GOT3 (cell line): ENCODE measurements at regions not wholly inside any gene's neighbourhood (a gene's known extent, or its start where the extent isn't known, plus 50 kb on each side); places are given as distances from the start of the nearest gene placed in this dataset.

Source experiments
- DNase-seq: peaks from one replicate; lab custom pipeline; 2025; ENCODE audit warnings: mixed read lengths; lab: John Stamatoyannopoulos, UW

DNA sequence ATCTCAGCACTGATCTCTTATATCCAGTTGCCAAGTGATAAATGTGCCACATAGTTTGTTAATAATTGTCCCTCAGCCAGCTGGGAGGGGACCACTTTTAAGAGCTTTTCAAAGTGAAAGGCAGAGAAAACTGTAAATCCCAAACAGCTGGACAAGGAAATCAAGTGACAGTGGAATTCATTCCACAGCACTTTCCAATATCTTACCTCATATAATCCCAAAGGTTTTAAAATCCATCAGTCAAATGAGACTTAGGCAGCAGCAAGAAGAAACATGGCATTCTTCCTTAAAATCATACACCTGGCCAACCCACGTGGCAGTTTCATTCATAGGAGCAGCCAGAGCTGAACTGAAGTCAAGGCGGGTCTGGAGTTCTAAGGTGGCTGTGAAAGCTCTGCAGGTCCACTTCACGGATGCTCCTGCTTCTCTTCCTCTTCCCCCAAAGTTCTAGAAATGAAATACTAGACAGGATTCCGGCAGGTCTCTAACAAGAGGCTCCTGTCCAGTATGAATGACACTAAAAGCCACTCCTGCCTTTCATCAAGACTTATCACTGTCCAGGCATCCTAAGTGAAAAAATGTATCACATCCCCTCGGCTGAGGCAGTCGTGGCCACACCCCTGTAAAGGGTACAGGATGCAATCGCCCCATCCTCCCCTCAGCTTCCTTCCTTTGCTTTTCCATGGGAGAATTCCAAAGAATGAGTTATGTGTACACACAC, 190.4 kb upstream of the STK17B start:
- no peak for DNase-seq

DNA sequence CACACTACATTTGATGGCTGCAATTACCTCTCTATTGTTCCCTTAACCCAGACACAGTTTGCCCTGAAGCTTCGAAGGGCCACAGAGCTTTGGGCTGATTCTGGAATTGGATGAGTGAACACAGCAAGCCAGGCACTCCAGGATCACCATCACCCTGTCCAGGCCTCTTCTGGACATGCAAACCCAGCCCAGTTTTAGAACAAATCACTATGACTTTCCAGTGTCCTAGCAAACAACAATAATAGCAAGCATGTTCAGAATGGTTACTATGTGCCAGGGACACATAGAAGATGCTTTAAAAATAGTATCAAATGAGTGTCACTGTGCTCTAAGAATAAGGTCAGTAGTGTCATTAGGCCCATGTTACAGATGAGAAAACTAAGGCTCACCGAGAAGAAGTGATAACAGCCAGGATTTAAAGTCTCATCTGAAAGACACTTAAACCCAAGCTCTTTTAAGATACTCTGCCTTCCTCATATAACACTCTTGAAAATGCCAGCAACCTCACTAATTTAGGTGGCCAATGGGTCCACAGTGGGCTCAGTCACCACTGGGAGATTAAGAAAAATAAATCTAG, 191.7 kb upstream of the STK17B start:
- DNase-seq, result no peak

DNA sequence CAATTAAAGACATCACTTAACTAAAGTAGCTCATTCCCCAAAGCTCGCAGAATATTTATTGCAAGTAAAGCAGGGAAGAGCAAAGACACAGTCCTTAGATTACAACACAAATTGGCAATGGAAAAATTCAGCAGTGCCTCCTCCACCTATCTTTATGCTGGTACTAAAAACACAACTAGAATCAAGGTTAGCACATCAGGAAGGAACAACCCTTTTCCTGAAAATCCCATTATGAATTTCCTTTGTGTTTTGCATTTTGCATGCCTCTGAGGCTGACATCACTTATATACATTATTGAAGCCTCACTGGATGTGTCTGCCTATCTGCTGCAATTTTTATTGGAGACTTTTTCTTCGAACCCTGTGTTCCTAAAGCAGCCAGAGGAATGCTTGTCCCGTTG, 193.8 kb upstream of the STK17B start:
- DNase-seq, result no peak

DNA sequence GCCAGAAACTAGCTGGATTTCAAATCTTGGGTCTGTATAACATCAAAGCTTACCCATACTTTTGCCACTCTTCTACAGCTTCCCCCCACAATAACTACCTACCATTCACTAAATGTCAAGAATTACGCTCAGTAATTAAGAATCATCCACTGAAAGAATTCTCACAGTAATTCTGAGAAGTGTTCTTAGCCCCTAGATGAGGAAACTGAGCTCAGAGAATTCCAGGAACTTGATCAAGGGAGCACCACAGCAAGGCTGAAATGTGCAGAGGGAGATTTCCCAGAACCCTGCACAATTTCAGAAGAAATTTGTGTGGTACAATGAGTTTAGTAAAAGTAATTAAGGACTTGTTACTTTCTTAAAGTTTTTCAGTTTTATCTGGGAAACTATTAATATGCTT, 194.5 kb upstream of the STK17B start:
- no peak for DNase-seq

DNA sequence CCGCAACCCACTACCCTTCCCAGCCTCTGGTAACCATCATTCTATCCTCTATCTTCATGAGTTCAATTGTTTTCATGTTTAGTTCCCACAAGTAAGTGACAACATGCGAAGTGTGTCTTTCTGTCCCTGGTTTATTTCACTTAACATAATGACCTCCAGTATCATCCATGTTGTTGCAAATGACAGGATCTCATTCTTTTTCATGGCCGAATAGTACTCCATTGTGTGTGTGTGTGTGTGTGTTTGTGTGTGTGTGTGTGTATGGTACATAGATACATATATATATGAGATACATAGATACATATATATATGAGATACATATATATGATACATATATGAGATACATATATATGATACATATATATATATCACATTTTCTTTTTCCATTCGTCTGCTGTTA, 196.3 kb upstream of the STK17B start:
- no peak for DNase-seq

DNA sequence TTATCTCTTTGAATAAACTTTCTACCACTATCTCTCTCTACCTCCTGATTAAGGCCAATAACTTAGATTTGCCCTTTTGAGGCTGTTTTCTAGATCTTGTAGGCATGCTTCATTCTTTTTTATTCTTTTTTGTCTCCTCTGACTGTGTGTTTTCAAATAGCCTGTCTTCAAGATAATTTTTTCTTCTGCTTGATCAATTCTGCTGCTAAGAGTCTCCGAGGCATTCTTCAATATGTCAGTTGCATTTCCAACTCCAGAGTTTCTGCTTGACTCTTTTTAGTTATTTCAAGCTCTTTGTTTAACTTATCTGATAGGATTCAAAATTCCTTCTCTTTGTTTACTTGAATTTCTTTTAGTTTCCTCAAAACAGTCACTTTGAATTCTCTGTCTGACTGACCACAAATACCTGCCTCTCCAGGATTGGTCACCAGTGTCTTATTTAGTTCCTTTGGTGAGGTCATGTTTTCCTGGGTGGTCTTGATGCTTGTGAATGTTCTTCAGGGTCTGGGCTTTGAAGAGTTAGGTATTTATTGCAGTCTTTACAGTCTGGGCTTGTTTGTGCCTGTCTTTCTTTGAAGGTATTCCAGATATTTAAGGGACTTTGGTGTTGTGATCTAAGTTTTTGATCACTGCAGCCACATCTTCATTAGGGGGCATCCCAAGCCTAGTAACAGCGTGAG, 197.3 kb upstream of the STK17B start:
- DNase-seq, result no peak

DNA sequence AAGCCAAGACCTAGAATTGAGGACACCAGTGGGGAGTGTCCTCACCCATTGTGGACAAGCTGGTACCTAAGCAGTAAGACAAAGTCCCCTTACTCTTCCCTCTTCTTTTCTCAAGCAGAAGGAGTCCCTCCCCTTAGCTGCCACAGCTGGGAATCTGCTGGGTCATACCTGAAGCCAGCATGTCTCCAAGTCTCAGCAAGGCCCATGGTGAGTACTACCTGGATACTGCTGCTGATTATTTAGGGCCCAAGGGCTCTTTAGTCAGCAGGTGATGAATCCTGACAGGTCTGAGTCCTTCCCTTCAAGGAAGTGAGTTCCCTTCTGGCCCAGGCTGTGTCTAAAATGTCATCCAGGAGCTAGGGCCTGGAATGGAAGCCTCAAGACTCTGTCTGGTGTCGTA, 198.6 kb upstream of the STK17B start:
- DNase-seq, result no peak

DNA sequence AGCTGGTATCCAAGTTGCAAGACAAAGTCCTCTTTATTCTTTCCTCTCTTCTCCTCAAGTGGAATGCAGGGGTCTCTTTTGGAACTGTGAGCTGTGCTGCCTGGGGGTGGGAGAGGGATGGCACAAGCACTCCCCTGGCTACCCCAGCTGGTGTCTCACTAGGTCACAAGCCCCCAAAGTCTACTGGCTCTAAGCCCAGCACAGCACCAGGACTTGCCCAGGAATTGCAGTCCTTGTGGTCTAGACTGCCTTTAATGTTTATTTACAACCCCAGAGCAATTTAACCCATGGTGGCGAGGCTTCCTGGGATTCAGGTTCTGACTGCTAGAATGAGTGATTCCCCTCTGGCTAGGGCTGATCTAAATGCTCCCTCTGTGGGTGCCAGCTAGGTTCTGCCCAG, 199.0 kb upstream of the STK17B start:
- no peak for DNase-seq

DNA sequence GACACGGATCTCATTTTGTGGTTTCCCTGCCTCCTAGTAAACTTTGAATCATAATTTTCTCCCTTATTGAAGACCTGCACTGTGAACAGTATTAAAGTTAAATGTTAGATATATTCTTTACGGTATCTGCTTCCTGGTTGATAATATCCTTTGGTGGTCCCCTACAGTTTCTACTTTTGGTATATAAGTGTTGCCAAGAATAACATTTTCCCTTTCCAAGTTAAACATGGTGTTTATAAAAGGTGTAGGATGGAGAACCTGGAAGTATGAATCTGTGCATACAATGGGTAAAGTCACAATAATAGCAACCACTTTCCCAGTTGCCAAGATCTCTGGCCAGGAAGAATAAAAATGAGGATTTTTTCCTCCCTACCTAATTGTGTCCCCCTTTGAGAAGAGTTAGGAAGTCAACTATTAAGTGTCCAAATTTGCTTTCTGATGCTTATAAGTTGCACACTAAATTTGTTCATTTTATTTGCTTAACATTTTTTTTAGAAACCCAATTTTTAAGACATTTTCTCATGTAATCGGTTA, 201.0 kb upstream of the STK17B start:
- DNase-seq, result no peak

DNA sequence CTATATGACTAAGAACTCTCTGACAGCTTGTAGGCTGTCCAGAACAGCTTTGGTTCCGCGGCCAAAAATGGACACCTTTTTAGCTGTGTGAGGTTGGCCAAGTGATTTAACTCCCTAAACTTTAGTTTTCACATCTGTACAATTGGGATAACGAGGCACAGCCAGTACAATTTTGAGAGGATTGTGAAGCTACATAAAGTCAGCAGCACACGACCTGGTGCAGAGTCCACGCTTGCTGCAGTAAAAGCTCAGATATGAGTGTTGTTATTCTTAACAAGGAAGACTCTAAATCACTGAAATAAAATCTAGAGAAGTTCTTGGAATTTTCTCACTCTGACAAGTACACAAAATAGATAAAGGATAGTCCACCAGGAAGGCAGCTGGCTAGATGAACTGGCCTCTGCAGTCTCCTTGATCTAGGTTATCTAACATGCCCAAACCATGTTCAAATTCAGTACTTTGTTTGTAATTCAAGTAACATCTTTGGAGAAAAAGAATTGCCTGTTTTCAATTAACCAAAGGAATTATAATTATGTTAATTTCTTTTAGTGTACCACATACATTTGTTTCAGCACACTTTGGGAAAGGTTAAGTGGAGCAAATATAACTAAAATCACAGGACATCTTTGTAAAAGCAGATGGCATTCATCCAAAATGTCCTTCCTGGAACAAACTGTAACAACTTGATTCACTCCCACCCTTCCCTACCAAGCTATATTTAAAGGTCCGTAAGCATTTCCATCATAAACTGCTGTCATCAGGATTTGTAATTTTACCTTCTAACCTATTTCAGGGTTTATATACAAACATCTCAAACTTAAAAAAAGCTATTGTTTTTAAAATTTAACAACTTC, 201.7 kb upstream of the STK17B start:
- no peak for DNase-seq

DNA sequence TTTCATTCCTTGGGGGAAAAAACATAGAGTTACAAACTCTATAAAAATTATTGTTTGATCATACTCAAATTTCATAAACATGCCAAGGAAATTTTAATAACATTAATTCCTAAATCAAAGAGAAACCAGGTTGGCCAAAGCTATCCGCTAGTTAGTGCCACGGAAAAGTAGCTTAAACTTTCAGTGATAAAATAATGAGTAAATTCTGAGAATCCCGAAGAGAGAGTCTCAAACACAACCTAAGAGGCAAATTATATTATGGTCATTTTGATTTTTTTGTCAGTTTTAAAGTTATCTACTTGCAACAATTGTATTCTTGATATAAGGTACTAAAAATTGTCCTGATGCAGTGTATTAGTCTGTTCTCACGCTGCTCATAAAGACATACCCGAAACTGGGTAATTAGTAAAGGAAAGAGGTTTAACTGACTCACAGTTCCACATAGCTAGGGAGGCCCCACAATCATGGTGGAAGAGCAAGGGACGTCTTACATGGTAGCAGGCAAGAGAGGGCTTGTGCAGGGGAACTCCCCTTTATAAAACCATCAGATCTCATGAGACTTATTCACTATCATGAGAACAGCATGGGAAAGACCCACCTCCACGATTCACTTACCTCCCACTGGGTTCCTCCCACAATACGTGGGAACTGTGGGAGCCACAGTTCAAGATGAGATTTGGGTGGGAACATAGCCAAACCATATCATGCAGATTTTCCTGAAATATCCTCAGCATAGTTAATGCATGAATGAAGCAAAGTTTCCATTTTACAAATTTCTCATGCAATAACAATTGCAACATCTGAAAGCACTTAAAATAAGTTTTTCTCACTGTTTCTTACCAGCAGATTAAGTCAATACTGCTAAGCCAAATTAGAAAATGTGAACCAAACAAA, 205.9 kb upstream of the STK17B start:
- no peak for DNase-seq

DNA sequence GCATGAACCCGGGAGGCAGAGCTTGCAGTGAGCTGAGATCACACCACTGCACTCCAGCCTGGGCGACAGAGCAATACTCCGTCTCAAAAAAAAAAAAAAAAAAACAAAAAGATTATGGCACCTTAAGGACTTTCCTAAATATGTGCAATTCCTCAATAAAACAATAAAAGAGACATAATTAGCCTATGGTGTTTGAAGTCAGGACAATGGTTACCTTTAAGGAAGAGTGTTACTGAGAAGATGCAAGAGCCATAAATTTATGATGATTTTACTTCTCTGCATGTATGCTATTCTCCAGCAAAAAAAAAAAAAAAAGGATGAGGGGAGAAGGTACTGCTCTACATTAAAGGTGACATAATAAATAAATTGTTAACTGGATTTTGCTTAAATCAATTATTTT, 208.2 kb upstream of the STK17B start:
- DNase-seq, result no peak

DNA sequence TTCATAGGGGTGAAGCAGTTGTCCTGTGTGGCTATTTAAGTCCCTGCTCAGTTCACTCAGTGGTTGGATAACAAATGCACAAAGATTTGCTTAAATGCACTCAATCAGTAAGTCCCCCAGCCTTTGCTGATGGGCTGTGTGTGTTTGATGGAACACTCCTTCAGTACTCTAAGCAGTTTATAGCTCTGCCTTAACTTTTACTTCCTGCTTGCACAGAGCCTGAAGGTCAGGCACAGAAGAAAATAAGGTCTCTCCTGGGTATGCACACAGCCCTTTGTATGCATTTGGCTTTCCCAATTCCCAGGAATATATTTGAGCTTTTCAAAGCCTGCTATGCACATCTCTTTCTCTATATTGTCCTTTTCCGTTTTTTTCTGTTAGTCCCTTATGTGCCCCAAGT, 208.7 kb upstream of the STK17B start:
- DNase-seq, result no peak

DNA sequence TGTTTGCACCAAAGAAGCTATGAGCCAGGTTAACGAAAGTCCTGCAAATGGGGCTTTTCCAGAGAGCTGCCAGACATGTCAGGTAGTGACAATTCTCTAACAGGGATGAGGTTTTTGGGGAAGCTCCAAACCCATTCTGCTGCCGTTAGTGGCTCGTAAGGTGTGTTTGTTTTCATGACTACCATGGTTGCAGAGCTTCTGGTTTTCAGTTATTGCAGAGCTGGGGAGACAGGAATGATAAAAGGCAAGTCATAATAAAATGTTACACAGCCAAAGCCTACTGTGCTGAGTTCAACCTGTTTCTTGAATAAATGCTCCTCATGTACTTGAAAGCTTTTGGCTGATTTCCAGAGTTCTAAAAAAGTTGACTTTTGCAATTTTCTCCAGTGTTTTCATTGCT, 209.2 kb upstream of the STK17B start:
- no peak for DNase-seq

DNA sequence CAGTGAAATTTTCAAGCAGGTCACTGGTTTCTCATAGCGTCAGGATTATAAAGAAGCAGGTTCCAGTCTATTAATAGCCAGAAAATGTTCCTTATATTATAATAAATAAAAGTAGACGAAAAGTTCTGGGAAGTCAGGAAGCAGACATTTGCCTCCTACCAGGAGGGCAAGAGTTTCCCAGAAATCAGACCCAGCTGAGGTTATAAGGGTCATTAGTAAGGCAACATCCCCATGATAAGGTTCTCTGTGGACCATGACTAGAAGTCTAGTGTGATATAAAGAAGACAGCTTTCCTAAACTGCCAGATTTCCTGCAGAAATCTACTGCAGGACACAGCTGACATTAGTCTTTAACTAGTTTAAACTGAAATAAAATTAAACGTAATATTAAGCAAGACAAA, 210.1 kb upstream of the STK17B start:
- no peak for DNase-seq

DNA sequence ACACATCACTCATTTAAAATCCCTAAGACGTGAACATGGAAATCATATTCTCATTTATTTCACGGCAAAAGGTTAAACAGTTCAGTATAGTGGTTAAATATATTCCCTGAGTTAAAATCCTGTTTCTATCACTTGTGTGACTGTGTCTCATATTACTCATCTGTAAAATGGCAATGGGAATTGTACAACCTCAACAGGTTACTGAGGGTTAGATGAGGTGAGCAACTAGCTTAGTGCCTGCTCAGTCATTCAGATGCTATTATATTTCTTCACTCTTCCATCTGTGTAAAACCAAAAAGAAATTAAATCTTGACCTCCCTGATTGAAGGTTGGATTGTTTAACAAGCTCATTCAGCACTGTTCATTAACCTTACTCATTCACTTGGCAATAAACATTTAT, 212.4 kb upstream of the STK17B start:
- DNase-seq, result no peak

DNA sequence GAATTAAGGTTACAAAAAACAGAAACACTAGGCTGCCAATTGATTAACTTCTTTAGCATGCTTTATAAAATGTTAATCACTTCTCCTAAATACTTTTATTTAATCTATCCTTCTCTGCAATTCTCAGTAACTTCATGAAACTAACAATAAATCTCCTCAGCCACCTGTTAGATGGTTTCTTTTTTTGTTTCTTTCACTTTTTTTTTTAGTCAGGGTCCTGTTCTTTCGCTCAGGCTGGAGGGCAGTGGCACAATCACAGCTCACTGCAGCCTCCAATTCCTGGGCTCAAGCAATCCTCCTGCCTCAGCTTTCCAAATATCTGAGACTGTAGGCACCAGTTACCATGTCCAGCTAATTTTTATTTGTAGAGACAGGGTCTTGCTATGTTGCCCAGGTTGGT, 213.4 kb upstream of the STK17B start:
- DNase-seq, result no peak

DNA sequence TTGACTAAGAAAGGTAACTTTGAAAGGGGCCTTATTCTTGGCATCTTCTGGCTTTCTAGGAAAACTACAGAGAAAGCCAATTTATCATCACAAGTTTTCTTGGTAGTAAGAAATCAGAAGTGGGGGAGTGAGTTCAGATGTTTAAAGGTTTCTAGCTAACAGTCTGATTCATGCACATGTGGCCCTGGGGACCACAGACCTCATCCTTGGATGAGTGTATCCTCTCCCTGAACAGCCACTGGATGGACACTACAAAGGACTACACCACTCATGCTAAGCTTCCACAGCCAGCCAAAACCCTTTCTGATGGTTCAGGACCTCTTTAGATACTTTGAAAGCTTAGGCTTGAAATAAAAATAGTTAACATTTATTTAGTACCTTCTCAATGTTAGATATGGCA, 218.3 kb upstream of the STK17B start:
- DNase-seq, result no peak

DNA sequence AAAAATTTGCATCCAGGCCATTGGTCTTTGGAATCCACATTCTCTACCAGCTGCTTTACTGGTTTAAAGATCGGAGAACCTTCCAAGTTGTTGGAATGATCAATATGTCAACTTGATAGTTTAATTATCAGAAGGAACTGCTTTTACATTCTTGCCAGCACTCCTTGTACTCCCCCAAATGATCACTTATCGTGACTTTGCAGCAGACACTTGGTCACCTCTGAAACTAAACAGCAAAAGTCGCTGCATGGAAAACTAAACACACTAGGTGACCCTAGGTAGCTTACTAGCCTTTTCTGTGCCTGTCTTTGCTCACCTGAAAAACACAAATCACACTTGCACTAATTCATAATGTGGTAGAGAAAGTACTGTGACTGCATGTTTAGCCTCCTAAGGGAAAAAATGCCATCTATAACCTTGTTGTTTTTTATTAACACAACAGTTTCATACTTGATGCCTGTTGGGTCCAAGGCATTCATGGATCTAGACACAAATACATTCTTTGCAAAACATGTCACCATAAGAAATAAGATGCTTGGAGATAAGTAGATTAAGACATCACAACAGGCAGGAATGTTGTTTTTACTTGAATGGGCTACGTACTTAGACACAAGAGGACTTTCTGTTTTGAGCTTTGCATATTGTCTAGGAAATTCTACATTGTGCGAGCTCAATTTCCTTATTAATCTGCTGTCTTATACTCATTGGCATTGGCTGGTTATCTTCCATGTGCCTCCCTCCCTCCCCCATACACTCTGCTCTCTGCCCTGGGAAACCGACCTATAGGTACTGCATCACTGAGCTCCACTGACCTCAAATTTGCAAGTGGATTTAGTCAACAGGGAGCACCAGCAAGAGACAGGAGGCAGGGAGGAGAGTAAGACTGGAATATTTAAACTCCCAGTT, 219.1 kb upstream of the STK17B start:
- no peak for DNase-seq

DNA sequence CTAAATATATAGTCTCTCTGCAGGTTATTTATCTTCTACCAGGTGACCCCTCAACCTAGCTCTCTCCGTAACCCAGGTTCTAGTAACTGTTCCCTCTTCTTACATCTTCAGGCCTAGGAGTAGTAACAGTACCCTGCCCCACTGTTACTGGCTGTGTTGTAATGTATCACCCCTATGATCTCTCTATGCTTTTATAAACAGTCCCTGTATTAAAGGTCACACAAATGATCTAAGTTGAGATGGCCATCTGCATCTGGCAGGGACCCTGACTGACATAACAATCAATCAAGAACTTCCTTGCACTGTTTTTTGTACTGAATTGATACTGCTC, 219.7 kb upstream of the STK17B start:
- no peak for DNase-seq

DNA sequence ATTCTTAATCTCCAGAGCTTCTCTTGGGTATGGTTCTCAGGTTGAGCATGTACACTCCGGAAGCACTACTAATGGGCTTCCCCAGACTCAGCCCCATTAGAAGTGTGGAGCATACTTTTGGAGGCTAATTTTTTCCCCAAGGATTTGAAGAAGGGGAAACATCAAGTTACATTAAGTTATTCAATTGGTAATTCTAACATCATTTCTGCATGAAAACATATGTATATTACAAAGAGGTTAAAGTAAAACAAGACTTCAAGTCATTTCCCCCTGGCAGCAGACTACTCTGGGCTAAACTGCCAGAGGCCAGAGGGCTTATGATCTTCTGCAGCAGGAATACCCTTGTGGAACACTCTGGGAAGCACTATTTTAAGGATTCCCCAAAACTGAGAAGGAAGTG, 227.7 kb upstream of the STK17B start:
- no peak for DNase-seq
